ENCODE measurements at regions not wholly inside any gene's neighbourhood (a gene's known extent, or its start where the extent isn't known, plus 50 kb on each side); places are given as distances from the start of the nearest gene placed in this dataset.

- TF ChIP-seq CTCF (IDR thresholded peaks at IDR 0.05), result no peak
- TF ChIP-seq ZFX (IDR thresholded peaks at IDR 0.05; ENCODE audit: borderline replicate concordance), result no peak
Observed at GRCh38 chr4:151830168-151830567, 69.4 kb upstream of the GATB start.

Data from 22Rv1 (cell line).